Hepatocyte (in vitro differentiated cells): ENCODE measurements at regions not wholly inside any gene's neighbourhood (a gene's known extent, or its start where the extent isn't known, plus 50 kb on each side); places are given as distances from the start of the nearest gene placed in this dataset.

Experiments used
- DNase-seq: peaks from one replicate; pipeline ENCODE4 v3.0.0-alpha.2; 2016; ENCODE audit warnings: low spot score
- H2AFZ ChIP-seq: fragments of 200-600 bp; sonication (generic); 2 replicates; pipeline ENCODE4 v1.6.0; 2016; ENCODE audit warnings: antibody characterized with exemption, mild to moderate bottlenecking
- H3K27ac ChIP-seq: fragments of 200-600 bp; sonication (generic); 2 replicates; pipeline ENCODE4 v1.5.1; 2016; ENCODE audit warnings: mild to moderate bottlenecking
- H3K27me3 ChIP-seq: fragments of 200-600 bp; sonication (generic); 2 replicates; pipeline ENCODE4 v1.6.1; 2016
- H3K36me3 ChIP-seq: fragments of 200-600 bp; sonication (generic); replicated peaks from 2 replicates; pipeline ENCODE4 v1.5.1; 2016; ENCODE audit warnings: low read depth; ENCODE audit not compliant: insufficient read depth
- H3K4me1 ChIP-seq: fragments of 200-600 bp; sonication (generic); 2 replicates; pipeline ENCODE4 v1.5.1; 2016; ENCODE audit warnings: mild to moderate bottlenecking, moderate library complexity; ENCODE audit not compliant: insufficient read depth
- H3K4me2 ChIP-seq: fragments of 200-600 bp; sonication (generic); 2 replicates; pipeline ENCODE4 v1.6.0; 2016
- H3K4me3 ChIP-seq: fragments of 200-600 bp; sonication (generic); 2 replicates; pipeline ENCODE4 v1.5.1; 2016; ENCODE audit warnings: mild to moderate bottlenecking
- H3K79me2 ChIP-seq: fragments of 200-600 bp; sonication (generic); 2 replicates; pipeline ENCODE4 v1.6.0; 2017; ENCODE audit warnings: mild to moderate bottlenecking
- H3K9me2 ChIP-seq: fragments of 200-600 bp; sonication (generic); replicated peaks from 2 replicates; pipeline ENCODE4 v1.6.0; 2017; ENCODE audit warnings: mild to moderate bottlenecking; ENCODE audit not compliant: insufficient read depth
- H3K9me3 ChIP-seq: fragments of 200-600 bp; sonication (generic); 2 replicates; pipeline ENCODE4 v1.5.1; 2016; ENCODE audit warnings: low read depth, mild to moderate bottlenecking
- H4K20me1 ChIP-seq: fragments of 200-600 bp; sonication (generic); 2 replicates; pipeline ENCODE4 v1.6.0; 2016; ENCODE audit warnings: mild to moderate bottlenecking; ENCODE audit not compliant: insufficient read depth, poor library complexity, severe bottlenecking
- CTCF ChIP-seq: fragments of 200-600 bp; sonication (generic); IDR thresholded peaks from 2 replicates; pipeline ENCODE4 v1.5.1; 2016; ENCODE audit warnings: antibody characterized with exemption, mild to moderate bottlenecking; ENCODE audit not compliant: poor library complexity
- EZH2 ChIP-seq: fragments of 200-600 bp; sonication (generic); IDR thresholded peaks from 2 replicates; pipeline ENCODE4 v1.6.1; 2016; ENCODE audit warnings: antibody characterized with exemption, mild to moderate bottlenecking, borderline replicate concordance
- EZH2phosphoT487 ChIP-seq: fragments of 200-600 bp; sonication (generic); IDR thresholded peaks from one replicate; pipeline ENCODE4 v1.6.1; 2018; ENCODE audit warnings: antibody characterized with exemption, mild to moderate bottlenecking, low read depth, moderate library complexity; ENCODE audit not compliant: unreplicated experiment, severe bottlenecking
- WGBS: methylation state at CpG from one replicate; pipeline ENCODE4 v1.1.6; 2016; ENCODE audit warnings: low lambda C conversion rate; ENCODE audit errors: missing lambda C conversion rate; 5-methylcytosine and 5-hydroxymethylcytosine counted together

- no peak overlapping the region for H2AFZ ChIP-seq
- no peak overlapping the region for H3K4me2 ChIP-seq
- no peak overlapping the region for H3K4me3 ChIP-seq
- no peaks in the 10 kb centered on the region for H3K79me2 ChIP-seq
- H3K36me3 ChIP-seq, result no peaks in the 10 kb centered on the region
- no peak for TF ChIP-seq EZH2
- TF ChIP-seq CTCF, result no peak
- no peak for TF ChIP-seq EZH2phosphoT487
- no peaks in the 10 kb centered on the region for H4K20me1 ChIP-seq
- H3K9me3 ChIP-seq, result no peaks in the 10 kb centered on the region
- DNase-seq, result no peak
- H3K27me3 ChIP-seq, result no peaks in the 10 kb centered on the region
- H3K9me2 ChIP-seq, result no peaks in the 10 kb centered on the region
- H3K27ac ChIP-seq, result no peak overlapping the region
- H3K4me1 ChIP-seq, result no peaks in the 10 kb centered on the region
- 88% methylated on average over 3 of the region's 3 CpGs for WGBS
Observed at GRCh38 chr3:73925011-73925410, 300.3 kb upstream of the PDZRN3 start.

- no peaks in the 10 kb centered on the region for H3K79me2 ChIP-seq
- no peaks in the 10 kb centered on the region for H3K4me1 ChIP-seq
- H3K9me3 ChIP-seq, result no peaks in the 10 kb centered on the region
- no peaks in the 10 kb centered on the region for H3K36me3 ChIP-seq
- H3K4me3 ChIP-seq, result no peak overlapping the region
- no peaks in the 10 kb centered on the region for H4K20me1 ChIP-seq
- 90% methylated on average over 6 of the region's 6 CpGs for WGBS
- no peak for DNase-seq
- H3K9me2 ChIP-seq, result no peaks in the 10 kb centered on the region
- H3K27me3 ChIP-seq, result no peaks in the 10 kb centered on the region
- H3K4me2 ChIP-seq, result no peak overlapping the region
- TF ChIP-seq EZH2 (no peak), EZH2phosphoT487 (no peak), CTCF (no peak)
- H3K27ac ChIP-seq, result no peak overlapping the region
- H2AFZ ChIP-seq, result no peak overlapping the region
Observed at GRCh38 chr3:73924048-73924447, 299.3 kb upstream of the PDZRN3 start.

GRCh38 chr3:73917643-73918042 lies 292.9 kb upstream of the PDZRN3 start:
- Histone ChIP-seq H3K9me3 (no peaks in the 10 kb centered on the region), H3K79me2 (no peaks in the 10 kb centered on the region), H3K27ac (no peak overlapping the region), H2AFZ (no peak overlapping the region), H3K4me1 (no peaks in the 10 kb centered on the region), H3K4me2 (no peak overlapping the region), H3K27me3 (no peaks in the 10 kb centered on the region), H3K36me3 (no peaks in the 10 kb centered on the region), H3K9me2 (no peaks in the 10 kb centered on the region), H4K20me1 (no peaks in the 10 kb centered on the region), H3K4me3 (no peak overlapping the region)
- WGBS, result 94% methylated on average over 2 of the region's 2 CpGs
- DNase-seq, result no peak
- TF ChIP-seq CTCF, result no peak
- TF ChIP-seq EZH2, result no peak
- no peak for TF ChIP-seq EZH2phosphoT487

GRCh38 chr3:73915886-73916285 lies 291.1 kb upstream of the PDZRN3 start:
- 92% methylated on average over 2 of the region's 2 CpGs for WGBS
- Histone ChIP-seq H3K79me2 (no peaks in the 10 kb centered on the region), H3K27ac (no peak overlapping the region), H3K9me2 (no peaks in the 10 kb centered on the region), H3K27me3 (no peaks in the 10 kb centered on the region), H3K36me3 (no peaks in the 10 kb centered on the region), H2AFZ (no peak overlapping the region), H4K20me1 (no peaks in the 10 kb centered on the region), H3K4me1 (no peaks in the 10 kb centered on the region), H3K9me3 (no peaks in the 10 kb centered on the region), H3K4me2 (no peak overlapping the region), H3K4me3 (no peak overlapping the region)
- TF ChIP-seq CTCF (no peak), EZH2 (no peak), EZH2phosphoT487 (no peak)
- no peak for DNase-seq
